ENCODE measurements at regions not wholly inside any gene's neighbourhood (a gene's known extent, or its start where the extent isn't known, plus 50 kb on each side); places are given as distances from the start of the nearest gene placed in this dataset.

DNA sequence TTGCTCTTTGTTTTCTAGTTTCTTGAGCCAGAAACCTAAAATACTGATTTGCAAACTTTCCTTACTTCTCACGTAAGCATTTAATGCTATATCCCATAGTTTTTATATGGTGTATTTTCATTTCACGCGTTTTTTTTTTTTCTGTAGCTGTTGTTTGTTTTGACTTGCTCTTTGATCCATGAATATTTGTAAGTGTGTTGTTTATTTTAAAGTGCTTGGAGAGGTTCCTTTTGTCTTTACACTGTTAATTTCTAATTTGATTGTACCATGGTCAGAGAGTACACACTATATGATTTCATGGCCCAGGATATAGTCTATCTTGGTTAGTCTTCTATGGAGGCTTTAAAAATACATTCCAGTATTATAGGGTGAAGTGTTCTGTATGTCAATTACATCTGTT is 84.8 kb upstream of the RNF217 start:
- no peak for FAIRE-seq
- no peak for DNase-seq (ENCODE audit: low spot score)

DNA sequence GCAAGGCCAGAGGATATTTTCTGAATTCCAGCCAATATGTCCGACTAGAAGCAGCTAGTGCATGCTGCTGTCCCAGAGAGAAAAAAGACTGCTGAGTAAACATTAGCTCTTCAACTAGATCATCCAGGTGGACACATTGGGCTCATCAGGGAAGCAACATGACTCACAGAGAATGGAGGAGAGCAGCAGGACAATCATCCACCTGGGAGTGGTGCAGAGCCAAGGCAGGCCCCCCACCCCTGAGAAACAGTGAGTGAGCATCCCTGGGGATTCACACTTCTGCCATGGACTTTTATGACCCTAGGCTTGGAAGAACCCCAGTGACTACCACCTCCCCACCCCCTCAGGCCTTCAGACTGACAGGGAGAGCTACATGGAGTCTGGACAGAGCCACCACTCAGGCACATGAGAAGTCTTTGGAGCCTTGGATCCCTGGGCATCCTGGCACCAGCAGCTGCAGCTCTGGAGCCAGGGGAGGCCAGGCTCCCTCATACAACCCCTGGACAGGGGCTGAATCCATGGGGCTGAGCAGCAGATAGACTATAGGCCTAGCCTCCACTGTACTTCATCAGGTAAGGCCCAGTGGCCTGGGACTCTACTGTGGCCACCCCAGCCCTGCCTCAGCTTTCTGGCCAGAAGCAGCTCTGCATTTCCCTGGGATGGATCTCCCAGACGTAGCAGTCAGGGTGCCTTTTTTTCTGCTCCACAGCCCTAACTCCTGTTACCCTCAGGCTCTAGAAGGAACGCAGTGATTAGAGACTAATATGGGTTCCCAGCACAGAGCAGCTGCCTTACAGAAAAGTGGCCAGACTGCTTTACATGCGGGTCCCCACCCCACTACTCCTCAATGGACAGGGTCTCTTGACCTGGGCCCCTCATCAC is 82.9 kb upstream of the RNF217 start:
- no peak for FAIRE-seq
- DNase-seq (ENCODE audit: low spot score) = no peak

GRCh38 chr6:124879992-124880355 is 82.3 kb upstream of the RNF217 start:
- no peak for DNase-seq (ENCODE audit: low spot score)
- FAIRE-seq = no peak

- no peak for FAIRE-seq
- DNase-seq (ENCODE audit: low spot score) = no peak
Measured at GRCh38 chr6:124881898-124882578, 80.2 kb upstream of the RNF217 start.

- FAIRE-seq = no peak
Measured at GRCh38 chr6:124882579-124883393, 79.5 kb upstream of the RNF217 start.

DNA sequence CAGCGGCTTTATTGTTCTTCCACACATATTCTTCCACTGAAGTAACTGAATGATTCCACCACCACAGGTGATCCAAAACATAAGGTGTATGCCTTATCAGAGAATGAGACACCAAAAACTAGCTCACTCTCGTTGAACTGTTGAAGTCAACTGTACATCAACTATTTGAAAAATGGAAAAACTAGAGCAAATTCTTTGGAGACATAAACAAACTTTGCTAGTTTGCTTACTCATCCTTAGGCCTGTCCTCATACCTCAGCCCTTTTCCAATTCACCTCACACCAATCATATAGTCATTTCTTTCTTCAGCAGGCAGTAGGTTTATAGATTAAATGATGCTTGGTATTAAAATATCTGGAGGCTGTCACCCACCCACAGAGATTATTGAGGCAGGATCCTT is 77.1 kb upstream of the RNF217 start:
- FAIRE-seq (no peak), DNase-seq (ENCODE audit: low spot score) (no peak)

More at GRCh38 chr6:124882579-124883393, 79.5 kb upstream of the RNF217 start:
- DNase-seq (ENCODE audit: low spot score) = no peak

DNA sequence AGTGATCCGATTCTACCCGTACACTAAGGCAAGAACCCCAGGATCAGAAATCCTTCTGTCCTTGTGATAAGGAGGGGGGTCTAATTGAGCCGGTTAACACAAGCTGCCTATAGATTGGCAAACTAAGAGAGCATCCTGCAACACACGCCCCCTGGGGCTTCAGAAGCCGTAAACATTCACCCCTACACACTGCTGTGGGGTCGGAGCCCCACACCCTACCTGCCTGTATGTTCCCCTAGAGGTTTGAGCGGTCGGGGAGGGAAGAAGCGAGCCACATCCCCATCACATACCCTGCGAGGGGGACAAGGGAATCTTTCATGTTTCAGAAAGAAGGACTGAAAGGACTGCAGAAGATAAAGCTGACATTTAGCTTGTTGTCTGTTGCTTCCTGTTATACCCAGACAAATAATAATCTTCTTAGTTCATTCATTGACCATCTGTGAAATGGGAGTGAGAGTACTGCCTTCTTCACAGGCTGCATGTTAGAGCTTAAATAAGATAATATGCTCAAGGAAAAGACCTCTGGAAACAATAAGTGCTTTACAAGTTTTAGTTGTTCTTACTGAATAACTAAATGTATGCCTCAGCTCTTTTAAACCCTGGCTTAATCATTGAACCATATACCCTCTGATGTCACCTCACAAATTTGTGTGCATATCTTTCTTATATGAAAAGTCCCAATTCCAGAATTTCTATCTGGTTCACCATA is 74.2 kb upstream of the RNF217 start:
- DNase-seq (ENCODE audit: low spot score) (no peak), FAIRE-seq (peak; percentile 48)

- no peak for DNase-seq (ENCODE audit: low spot score)
- no peak for FAIRE-seq
Measured at GRCh38 chr6:124888581-124889371, 73.5 kb upstream of the RNF217 start.

GRCh38 chr6:124901084-124901483 is 61.2 kb upstream of the RNF217 start:
- no peak for DNase-seq (ENCODE audit: low spot score)
- no peak for FAIRE-seq

DNA sequence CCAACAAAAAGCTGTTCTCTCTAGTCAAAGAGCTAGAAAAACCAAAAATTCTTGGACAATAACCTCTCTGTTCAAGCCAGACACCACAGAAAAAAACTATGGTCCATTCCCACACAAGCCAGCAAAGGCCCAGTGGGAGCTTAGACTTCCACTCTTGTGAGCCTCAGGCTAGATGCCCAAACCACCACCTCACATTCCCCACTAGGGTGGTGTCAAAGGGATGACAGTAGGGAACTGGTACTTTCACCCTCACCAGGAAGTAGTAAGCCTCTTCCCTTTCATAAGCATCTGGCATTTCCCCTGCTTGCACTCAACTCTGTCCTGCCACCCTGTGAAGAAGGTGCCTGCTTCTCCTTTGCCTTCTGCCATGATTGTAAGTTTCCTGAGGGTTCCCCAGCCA is 58.4 kb upstream of the RNF217 start:
- FAIRE-seq (no peak), DNase-seq (ENCODE audit: low spot score) (no peak)

- no peak for DNase-seq (ENCODE audit: low spot score)
- no peak for FAIRE-seq
Measured at GRCh38 chr6:124907596-124907995, 54.6 kb upstream of the RNF217 start.
